ENCODE measurements at regions not wholly inside any gene's neighbourhood (a gene's known extent, or its start where the extent isn't known, plus 50 kb on each side); places are given as distances from the start of the nearest gene placed in this dataset.

DNA sequence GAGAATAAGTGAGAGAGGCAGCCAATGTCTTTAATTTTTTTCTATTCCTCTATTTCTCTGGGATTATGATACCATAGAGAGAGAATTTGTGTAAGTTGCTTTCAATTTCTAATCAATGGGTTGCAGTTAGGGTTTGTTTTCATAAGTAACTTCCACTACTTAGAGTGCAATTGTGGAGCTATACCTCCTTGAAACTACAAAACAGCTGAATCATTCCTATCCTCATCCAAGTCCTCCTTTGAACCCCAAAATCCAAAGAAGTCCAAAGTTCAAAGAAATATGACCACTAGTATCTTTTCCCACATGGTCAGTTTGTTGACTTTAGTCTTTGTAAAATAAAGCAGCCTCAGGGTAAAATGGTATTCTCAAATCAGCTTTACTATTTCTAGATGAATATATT, 1085.4 kb upstream of the INTU start:
- no peak for DNase-seq (ENCODE audit: low read depth)
- no peak overlapping the region for H3K4me3 ChIP-seq (ENCODE audit: low read depth, low read length)

DNA sequence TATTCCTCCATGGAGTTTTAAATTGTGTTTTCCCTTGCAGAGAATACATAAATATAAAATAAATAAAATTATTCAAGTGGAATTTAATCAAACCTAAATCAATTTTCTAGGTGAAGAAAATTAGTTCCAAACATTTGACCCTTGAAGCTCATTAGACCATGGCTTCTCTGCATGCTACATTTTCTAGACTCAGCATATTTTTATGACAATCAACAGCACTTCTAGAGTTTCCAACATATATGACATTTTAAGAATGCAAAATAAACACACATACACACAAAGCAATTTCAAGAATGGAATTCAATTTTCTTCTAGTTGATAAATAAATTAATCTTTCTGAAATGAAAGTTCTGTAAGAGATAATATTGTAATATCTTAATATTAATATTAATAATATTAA, 1083.9 kb upstream of the INTU start:
- no peak overlapping the region for H3K4me3 ChIP-seq (ENCODE audit: low read depth, low read length)
- no peak for DNase-seq (ENCODE audit: low read depth)

DNA sequence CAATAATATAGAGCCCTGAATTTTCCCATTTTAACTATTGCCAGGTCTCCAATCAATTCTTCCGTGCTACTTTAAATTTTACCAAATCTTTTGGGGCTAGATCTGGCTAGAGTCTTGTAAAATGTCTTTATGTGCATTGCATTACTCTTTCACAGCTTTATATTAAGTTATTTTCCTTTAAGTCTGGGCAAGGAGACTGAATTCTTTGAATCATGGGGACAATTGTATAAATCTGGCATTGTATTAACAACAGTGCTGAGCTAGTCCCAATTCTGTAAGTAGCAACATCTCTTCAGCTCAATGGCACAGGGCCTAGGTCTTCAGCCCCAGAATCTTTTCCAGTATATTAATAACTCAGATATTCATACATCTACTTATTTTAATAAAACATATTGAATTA, 1080.4 kb upstream of the INTU start:
- H3K4me3 ChIP-seq (ENCODE audit: low read depth, low read length): no peak overlapping the region

DNA sequence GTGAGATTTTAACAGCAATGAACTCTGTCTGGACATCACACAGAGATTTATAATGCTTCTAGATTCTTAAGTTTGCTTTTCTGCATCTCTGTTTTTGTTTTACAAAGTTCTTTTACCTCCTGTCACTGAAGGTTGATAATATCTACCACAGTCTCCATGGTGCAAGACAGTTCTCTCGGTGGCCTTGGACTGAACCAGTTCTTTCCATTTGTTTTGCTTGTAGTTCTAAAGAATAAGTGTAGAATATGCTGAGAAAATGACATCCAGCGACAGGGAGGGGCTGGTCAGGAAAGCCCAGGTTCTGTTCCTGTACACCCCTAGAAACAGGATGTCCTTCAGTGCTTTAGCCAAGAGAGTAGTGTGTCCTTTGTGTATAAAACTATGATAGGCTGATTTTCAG, 1079.5 kb upstream of the INTU start:
- no peak for DNase-seq (ENCODE audit: low read depth)
- H3K4me3 ChIP-seq (ENCODE audit: low read depth, low read length): no peak overlapping the region

More for the DNA sequence above, 1080.4 kb upstream of the INTU start:
- DNase-seq (ENCODE audit: low read depth): no peak

DNA sequence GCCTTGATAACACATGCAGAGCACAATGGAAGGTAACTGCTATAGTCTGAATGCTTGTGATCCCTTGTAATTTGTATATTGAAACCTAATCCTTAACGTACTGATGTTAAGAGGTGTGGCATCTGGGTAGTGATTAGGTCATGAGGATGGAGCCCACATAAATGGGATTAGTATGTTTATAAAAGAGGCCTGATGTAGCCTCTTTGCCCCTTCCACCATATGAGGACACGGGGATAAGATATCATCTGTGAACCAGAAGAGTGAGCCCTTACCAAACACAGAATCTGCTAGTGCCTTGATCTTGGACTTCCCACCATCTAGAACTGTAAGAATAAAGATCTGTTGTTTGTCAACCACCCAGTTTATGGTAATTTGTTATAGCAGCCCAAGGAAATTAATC, 1074.2 kb upstream of the INTU start:
- no peak for DNase-seq (ENCODE audit: low read depth)

DNA sequence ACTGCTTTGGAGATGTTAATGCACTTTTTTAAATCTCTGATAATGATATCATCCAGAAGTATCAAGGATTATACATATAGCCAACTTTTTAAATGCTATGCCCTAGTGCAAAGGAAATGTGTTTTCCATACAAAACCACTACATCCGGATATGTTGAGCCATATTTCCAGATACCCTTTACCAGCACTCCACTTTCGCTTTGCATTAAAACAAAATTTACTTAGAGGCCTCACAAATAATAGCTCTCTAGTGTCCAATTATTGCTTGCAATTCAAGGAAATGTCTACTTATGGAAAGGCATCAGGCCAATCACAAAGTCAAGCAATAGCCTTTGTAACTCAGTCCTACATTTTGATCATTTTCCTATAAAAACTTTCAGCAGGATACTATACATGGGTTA, 1072.8 kb upstream of the INTU start:
- no peak for DNase-seq (ENCODE audit: low read depth)
- H3K4me3 ChIP-seq (ENCODE audit: low read depth, low read length): no peak overlapping the region

More for the DNA sequence above, 1074.2 kb upstream of the INTU start:
- H3K4me3 ChIP-seq (ENCODE audit: low read depth, low read length): no peak overlapping the region

DNA sequence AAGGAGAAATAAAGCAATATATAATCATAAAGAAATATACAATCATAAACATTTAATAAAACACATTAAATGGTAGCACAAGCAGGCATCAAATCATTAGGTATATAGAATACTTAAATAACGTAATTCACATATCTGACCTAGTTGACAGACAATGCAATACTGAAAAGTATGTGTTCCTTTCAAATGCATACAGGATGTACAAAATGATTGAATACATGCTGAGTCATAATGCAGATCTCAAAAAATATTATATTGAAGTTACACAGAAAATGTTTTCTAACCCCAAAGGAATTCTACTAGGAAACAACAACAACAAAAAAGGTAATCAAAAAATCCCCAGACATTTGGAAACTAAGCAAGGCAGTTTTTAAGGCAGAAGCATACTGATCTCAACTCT, 1072.0 kb upstream of the INTU start:
- H3K4me3 ChIP-seq (ENCODE audit: low read depth, low read length): no peak overlapping the region
- no peak for DNase-seq (ENCODE audit: low read depth)

DNA sequence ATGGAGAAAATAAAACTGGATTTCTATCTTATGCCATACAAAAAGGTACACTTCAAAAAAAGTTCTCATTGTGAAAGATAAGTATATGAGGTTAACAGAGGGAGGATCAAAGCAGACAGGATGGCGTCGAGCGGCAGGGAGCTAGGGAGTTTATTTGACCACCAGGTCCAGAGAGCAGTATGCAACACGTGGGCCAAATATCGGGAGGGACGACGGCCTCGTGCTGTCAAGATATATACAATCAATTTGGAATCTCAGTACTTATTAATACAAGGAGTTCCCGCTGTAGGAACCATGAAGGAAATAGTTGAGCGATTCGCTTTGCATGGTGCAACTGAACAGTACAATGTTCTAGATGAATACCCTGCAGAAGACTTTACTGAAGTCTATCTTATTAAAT, 1069.4 kb upstream of the INTU start:
- H3K4me3 ChIP-seq (ENCODE audit: low read depth, low read length): no peak overlapping the region
- DNase-seq (ENCODE audit: low read depth): no peak

DNA sequence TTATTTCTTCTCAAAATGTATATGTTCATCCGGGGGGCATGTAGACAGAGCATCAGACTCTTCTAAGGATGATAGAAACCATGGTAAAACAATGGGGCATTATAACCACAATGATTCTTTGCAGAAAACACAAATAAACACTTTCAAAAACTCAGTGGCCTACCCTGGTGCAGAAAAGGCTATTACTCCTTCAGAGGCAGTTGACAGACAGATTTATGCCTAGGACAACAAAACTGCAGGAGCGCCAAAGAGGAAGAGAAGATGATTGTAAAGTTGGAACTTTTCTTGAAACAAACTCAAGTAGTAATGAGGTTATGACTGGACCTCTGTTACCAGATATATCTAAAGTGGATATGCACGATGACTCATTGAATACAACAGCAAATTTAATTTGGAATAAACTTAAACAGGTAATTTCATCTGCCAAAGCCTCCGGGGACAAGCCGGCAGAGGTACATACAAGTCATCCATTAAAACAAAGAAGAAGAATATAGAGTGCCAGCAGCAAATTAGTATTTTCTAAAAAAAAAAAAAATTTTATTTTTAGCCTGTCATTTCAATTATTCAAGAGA, 1068.4 kb upstream of the INTU start:
- DNase-seq (ENCODE audit: low read depth): no peak
- no peak overlapping the region for H3K4me3 ChIP-seq (ENCODE audit: low read depth, low read length)

DNA sequence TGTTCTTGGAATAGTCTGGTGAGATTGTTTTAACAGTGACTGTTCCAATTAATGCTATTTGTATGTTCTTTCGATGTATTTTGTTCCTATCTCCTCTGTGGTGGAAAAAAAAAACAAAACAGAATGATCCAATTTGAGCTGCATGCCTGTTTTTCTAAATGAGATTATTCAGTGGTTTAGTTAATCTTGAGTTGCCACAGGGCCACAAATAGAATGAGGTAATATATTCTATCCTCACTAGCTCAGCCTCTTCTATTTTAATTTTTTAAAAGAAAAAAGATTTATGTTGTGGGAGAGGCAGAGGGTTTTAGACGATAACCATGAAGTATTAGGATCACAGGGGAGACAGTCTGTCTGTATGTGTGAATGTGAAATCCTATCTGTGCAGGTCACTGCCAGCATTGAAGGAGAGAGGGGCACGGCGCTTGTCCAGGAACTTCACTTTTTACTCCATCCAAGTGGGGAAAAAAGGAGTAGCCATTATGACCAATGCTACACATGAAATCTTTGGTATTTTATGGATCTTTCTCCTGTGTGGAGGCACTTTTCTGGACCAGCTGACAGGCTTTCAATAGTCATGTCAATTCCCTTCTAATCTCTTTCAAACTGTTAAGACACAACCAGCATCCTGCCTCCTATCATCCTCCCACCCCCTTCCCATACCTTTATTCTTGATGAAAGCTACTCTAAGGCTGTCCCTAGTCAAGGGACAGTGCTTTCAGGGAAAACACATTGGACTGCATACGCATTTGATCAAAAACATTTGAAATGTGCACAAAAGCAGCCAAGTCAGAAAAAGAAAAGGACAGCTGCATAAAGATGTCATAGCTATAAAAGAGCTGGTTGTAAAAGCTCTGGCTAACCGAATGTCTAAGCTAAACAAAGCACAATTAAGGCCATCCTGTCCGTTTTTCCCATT, 1063.8 kb upstream of the INTU start:
- no peak for DNase-seq (ENCODE audit: low read depth)
- H3K4me3 ChIP-seq (ENCODE audit: low read depth, low read length): no peak overlapping the region

DNA sequence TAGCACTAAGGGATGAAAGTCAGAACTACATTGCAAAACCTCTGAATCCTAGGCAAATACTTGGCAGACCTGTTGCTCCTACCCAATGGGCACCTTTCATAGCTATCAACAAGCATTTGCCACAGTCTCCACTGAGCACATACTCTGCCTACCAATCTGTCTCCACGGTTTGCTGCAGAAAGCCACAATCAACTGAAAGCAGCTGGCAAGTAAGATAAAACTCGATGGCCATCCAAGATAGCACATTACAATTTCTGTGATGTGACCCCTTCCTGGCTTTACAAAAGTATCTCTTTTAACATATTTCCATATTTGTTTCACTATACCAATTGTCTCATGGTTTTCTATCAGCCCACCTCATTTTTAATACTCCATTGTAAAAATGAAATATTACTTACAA, 1060.5 kb upstream of the INTU start:
- DNase-seq (ENCODE audit: low read depth): no peak

DNA sequence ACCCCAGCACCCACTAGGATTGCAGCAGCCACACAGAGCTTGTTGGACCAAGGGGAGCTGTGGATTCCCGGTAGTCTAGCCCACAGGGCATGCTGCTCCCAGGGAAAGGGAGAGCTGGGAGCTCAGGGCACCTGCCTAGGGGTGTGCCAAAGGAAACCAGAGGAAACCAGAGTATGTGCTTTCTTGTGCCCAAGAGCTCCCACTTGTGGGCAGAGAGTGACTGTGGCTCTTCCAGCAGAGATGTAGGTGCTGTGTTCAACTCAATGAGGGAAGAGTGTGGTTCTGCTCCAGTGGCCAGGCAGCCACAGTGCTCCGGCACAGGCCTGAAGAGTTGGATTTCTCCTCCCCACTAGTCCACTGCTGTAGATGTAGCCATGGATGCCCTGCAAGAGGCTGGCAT, 1050.0 kb upstream of the INTU start:
- no peak overlapping the region for H3K4me3 ChIP-seq (ENCODE audit: low read depth, low read length)
- no peak for DNase-seq (ENCODE audit: low read depth)

More for the DNA sequence above, 1060.5 kb upstream of the INTU start:
- no peak overlapping the region for H3K4me3 ChIP-seq (ENCODE audit: low read depth, low read length)

DNA sequence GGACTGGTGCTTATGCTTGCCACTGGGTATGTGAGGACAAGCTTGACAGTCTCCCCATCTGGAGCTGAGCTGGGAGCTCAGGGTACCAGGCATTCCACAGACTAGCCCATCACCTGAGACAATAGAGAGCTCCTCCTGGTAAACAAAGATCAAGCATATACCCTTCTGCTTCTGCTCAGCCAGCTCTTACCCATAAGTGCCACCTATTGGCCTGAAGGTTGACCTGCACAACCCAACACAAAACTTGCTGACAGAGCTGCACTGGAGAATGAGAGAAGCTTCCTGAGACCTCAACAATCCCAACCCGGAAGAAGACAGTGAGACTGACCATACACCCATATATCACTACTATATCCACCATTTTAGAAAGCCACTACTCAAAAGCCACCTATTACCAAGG, 1049.2 kb upstream of the INTU start:
- no peak overlapping the region for H3K4me3 ChIP-seq (ENCODE audit: low read depth, low read length)
- no peak for DNase-seq (ENCODE audit: low read depth)

DNA sequence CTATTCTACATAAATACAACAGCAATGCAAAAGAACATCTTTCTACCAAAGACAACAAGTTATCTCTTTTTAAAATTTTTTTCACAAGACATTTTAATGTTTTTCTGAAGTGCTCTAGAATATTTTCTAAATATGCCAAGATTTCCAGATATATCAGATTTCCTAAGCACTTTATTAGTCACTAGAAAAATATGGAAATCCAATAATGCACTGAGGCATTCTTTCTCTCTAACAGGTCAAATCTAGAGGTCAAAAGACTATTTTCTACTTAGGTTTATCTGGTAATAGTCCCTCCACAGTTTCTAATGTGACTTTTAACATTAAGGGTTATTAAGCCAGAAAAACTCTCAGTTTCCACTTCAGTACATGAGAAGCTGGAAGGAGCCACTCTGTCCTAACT, 1041.2 kb upstream of the INTU start:
- H3K4me3 ChIP-seq (ENCODE audit: low read depth, low read length): no peak overlapping the region
- no peak for DNase-seq (ENCODE audit: low read depth)

DNA sequence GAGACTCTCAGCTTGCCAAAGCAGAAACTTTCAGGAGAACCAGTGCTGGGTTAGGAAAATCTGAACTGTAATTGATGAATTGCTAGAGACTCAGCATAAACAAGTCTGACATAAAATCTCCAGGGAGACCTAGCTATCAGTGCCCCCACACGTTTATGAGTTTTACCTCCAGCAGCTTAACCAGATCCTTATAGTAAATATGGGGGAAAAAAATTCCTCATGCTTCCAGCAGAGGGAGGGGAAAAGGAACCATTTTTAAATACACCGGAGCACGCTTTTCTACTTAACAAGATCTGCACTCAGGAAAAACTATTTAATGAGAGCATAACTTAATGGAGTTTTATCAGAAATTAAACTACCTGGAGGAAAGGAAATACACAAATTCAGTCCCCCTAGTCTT, 1040.7 kb upstream of the INTU start:
- H3K4me3 ChIP-seq (ENCODE audit: low read depth, low read length): no peak overlapping the region
- DNase-seq (ENCODE audit: low read depth): no peak

DNA sequence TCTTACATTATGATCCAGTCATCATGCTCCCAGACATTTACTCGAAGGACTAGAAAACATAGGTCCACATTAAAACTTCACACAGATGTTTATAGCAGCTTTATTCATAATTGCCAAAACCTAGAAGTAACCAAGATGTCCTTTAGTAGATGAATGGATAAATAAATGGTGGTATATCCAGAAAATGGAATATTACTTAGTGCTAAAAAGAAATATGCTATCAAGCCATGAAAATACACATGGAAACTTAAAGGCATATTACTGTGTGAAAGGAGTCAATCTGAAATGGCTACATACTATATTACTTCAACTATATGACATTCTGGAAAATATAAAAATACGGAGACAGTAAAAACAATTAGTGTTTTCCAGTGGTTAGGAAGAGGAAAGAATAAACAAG, 1039.1 kb upstream of the INTU start:
- H3K4me3 ChIP-seq (ENCODE audit: low read depth, low read length): no peak overlapping the region
- no peak for DNase-seq (ENCODE audit: low read depth)

DNA sequence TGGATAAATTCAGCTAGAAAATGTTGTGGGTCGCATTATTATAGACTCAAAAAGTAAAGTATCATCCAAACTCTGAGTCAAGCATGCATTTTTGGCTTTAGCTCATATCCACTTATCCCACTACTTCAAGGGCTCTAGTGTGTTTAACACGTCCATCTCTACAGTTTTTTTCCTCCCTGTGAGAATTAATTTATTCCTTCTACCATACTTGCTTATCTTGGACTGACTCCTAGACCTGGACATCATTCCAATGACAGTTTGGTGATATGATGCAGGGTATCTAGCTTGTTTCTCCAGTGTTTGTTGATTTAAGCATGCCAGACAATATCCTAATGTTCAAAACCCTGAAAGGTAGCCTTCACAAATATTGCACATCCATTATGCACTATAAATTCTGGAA, 1037.1 kb upstream of the INTU start:
- no peak overlapping the region for H3K4me3 ChIP-seq (ENCODE audit: low read depth, low read length)
- DNase-seq (ENCODE audit: low read depth): no peak

DNA sequence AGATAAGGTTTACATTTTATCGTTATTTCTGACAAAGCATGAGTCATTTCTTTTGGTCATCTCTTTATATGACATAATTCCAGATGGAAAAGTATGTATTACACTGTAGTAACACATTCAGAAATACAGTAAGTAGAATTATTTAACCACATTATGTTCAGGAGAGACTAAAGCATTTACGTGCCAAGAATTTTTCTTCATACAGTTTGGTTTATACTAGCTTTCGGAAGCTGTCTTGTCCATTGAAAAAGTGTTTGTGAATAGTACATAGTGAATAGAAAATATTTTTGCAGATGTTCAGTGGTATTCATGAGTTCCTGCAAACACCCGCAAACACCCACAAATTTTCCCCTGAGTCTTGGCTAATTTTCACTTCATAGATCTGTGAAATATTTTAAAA, 1033.0 kb upstream of the INTU start:
- DNase-seq (ENCODE audit: low read depth): no peak
- no peak overlapping the region for H3K4me3 ChIP-seq (ENCODE audit: low read depth, low read length)

DNA sequence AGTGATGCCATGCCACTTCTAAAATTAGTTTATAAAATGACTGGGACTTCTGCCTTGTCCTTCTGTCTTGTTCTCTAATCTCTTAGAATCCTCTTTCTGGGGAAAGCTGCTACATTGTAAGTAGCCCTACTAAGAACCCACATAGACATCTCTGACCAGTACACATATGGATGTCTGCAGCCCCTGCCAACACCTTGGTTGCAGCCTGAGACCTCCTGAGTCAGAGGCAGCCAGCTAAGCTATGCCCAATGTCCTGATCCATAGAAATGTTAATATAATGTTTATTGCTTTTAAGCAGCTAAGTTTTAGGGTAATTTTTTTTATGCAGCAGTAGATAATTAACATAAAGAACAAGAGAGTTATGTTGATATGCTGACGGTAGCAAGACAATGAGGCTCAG, 1029.5 kb upstream of the INTU start:
- no peak for DNase-seq (ENCODE audit: low read depth)

DNA sequence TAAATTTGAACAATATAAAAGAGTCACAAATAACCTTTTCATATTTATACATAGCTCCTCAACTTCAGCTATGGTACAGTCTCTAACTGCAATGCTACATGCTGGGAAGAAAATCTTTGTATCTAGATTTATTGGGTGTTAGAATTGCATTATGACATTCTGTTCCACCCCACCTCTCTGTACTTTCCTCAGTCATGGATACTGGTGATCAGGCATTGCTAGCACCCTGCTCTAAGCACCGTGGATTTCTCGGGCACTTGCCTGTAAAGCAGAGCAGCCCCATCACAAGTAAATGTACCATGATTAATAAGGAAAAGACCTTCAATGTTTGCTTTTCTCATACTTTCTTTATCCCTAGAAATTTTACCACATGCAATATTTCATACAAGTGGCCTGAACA, 1028.9 kb upstream of the INTU start:
- no peak overlapping the region for H3K4me3 ChIP-seq (ENCODE audit: low read depth, low read length)

More for the DNA sequence above, 1029.5 kb upstream of the INTU start:
- no peak overlapping the region for H3K4me3 ChIP-seq (ENCODE audit: low read depth, low read length)

DNA sequence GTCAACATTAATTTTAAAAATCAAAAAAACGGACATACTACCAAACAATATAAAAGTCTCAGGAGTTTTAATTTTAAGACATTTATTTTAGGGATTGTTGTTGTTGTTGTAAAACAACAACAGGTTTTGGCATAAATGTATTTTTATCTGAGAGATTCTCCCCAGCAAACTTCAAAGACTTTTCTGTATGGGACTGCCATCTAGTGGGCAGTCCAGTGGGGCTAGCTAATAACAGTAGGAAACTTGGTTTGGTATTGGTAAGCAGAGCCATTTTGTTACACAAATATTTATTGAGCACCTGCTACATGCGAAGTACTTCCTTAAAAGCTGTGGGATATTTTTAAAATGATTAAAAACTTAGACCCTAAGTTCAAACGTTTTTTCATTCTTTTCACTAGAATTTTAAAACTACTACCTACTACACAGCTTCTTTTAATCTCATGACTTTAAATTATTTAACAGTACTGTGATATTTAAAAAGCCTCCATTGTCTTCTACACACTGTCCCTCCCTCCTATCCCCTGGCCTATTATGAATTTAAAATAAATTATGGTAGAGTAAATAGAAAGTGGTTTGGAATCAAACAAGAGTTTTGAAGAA, 1028.4 kb upstream of the INTU start:
- H3K4me3 ChIP-seq (ENCODE audit: low read depth, low read length): no peak overlapping the region
- DNase-seq (ENCODE audit: low read depth): no peak

More for the DNA sequence above, 1028.9 kb upstream of the INTU start:
- no peak for DNase-seq (ENCODE audit: low read depth)
